ENCODE measurements at regions not wholly inside any gene's neighbourhood (a gene's known extent, or its start where the extent isn't known, plus 50 kb on each side); places are given as distances from the start of the nearest gene placed in this dataset.

DNA sequence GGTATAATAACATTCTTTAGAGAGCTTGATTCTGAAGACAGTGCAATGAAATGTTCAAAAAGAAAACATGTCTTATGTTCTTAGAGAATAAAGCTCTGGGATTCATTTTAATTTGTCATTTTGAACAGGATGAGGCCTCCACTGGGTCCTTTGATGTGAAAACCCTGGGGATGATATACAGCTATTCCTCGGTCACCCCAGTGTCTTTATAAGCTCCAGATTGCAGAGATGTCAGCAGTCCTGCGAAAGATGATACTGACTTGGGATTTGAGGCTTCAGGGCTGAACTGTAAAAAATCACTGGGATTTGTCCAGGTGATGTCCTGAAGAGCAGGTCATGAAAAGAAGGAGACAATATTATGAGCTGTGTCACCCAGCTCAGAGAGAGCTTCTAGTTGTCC, 529.7 kb upstream of the ZNF608 start:
- Histone ChIP-seq H3K4me3 (no peak overlapping the region), H3K36me3 (replicated peaks) (no peaks in the 10 kb centered on the region), H3K4me1 (peaks cover 19% of the 10 kb centered on the region), H3K27me3 (ENCODE audit: low read depth) (no peaks in the 10 kb centered on the region), H3K9me3 (no peaks in the 10 kb centered on the region)
- no peak for DNase-seq (ENCODE audit: low spot score in 2 of 2)
- in situ Hi-C loops (cut with MboI; ENCODE audit: low sequenced_read_pairs), result no loop called here

DNA sequence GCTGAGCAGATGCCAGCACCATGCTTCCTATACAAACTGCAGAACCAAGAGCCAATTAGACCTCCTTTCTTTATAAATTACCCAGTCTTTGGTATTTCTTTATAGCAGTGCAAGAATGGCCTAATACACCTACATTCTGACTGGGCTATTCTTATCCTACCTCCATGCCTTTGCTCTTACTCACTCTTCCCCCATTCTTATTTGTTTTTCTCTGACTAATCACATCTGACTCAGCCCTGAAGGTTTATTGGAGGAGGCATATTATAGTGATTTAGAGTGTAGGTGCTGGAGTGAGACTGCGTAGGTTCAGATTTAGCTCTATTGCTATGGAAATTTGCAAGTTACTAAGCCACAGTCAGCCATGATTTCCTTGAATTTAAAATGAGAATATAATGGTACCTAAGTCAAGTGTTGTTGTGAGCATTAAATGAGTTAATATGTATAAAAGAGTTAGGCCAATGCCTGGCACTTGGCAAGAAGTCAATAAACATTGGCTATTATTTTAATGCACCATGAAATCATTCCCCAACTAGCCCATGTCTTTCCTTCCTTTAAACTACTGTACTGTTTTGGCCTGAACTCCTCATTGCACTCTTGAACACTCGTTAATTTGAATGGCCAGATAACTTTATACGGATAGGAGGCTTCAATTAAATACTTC, 531.2 kb upstream of the ZNF608 start:
- H3K4me1 ChIP-seq, result peaks cover 14% of the 10 kb centered on the region
- H3K9me3 ChIP-seq, result no peaks in the 10 kb centered on the region
- H3K36me3 ChIP-seq (replicated peaks), result no peaks in the 10 kb centered on the region
- in situ Hi-C loops (cut with MboI; ENCODE audit: low sequenced_read_pairs), result no loop called here
- no peak overlapping the region for H3K4me3 ChIP-seq
- H3K27me3 ChIP-seq (ENCODE audit: low read depth), result no peaks in the 10 kb centered on the region
- no peak for DNase-seq (ENCODE audit: low spot score in 2 of 2)

DNA sequence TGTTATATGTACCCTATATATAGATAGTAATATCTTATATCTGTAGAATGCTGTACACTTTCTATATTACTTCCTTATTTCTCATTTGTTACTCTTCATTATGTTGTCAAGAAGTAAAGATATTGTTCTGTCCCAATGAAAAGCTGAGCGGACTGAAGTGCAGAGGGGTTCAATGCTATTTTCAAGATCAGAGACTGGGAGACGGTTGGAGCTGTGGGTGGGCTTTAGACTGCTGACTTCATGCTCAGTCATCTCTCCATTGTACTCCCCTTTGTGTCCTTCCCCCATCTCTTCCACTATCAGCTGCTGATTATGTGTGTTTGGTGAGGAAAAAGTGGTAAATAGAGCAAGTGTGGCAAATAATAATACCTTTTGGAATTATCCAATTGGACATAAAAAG, 532.3 kb upstream of the ZNF608 start:
- no peak for DNase-seq (ENCODE audit: low spot score in 2 of 2)
- Histone ChIP-seq H3K36me3 (replicated peaks) (no peaks in the 10 kb centered on the region), H3K4me3 (no peak overlapping the region), H3K4me1 (peaks cover 3% of the 10 kb centered on the region), H3K27me3 (ENCODE audit: low read depth) (no peaks in the 10 kb centered on the region), H3K9me3 (no peaks in the 10 kb centered on the region)
- in situ Hi-C loops (cut with MboI; ENCODE audit: low sequenced_read_pairs), result no loop called here

DNA sequence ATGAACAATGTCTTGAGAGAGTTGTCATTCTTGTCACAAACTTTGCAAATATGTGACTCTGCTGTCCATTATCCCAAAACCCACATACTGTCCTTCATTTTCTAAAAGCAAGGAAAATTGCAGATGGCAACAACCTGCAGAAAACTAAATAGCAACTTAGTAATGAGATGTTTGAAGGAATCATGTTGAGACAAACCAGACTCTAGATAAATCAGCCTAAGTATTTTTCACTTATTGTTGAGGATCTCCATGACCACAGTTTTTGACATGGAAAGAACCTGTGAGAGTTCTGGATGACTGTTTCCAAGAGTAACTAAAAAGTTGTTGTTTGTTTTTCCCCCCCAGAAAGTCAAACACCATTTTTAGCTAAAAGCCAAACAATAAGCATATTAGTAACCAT, 535.2 kb upstream of the ZNF608 start:
- H3K36me3 ChIP-seq (replicated peaks), result no peaks in the 10 kb centered on the region
- in situ Hi-C loops (cut with MboI; ENCODE audit: low sequenced_read_pairs), result no loop called here
- H3K27me3 ChIP-seq (ENCODE audit: low read depth), result no peaks in the 10 kb centered on the region
- H3K4me1 ChIP-seq, result no peaks in the 10 kb centered on the region
- H3K9me3 ChIP-seq, result no peaks in the 10 kb centered on the region
- H3K4me3 ChIP-seq, result no peak overlapping the region
- DNase-seq (ENCODE audit: low spot score in 2 of 2), result no peak

DNA sequence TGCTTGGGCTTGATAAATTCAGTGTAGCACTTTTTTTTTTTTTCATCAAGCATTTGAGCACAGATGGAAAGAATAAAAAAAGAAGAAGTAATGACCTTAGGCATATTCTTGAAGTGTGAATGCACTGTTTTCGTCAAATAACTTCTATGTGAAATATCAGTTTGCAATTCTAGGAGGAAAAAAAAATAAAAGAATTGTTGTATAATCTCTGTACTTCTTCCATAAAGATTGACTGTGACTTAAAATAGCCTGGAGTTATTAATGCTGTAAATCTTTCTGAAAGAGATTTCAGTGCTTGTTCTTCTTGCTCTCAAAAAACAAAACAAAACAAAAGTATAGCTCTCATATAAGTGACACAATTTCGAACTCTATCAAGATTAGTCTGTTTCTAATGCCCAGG, 536.9 kb upstream of the ZNF608 start:
- H3K36me3 ChIP-seq (replicated peaks), result no peaks in the 10 kb centered on the region
- no peaks in the 10 kb centered on the region for H3K4me1 ChIP-seq
- no peak overlapping the region for H3K4me3 ChIP-seq
- DNase-seq (ENCODE audit: low spot score in 2 of 2), result no peak
- H3K27me3 ChIP-seq (ENCODE audit: low read depth), result no peaks in the 10 kb centered on the region
- in situ Hi-C loops (cut with MboI; ENCODE audit: low sequenced_read_pairs), result no loop called here
- H3K9me3 ChIP-seq, result no peaks in the 10 kb centered on the region

DNA sequence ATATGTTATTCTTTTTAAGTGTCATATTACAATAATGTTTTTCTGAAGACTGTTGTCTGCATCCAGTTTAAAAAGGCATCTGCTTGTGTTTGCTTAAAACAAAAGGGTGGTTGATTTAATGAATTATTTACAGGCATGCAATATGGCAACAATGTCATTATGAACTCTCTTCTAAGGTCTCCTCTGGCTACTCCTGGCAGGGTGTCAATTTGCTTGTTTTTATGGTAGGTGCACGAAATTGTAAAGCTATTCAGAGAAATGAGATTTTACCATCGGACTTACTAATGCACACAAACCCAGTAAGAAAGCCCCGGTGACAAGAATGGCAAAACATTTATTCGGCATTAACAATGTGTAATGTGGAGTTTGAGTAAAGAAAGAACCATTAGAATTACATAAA, 539.8 kb upstream of the ZNF608 start:
- H3K9me3 ChIP-seq, result no peaks in the 10 kb centered on the region
- no peaks in the 10 kb centered on the region for H3K4me1 ChIP-seq
- no peak for DNase-seq (ENCODE audit: low spot score in 2 of 2)
- H3K4me3 ChIP-seq, result no peak overlapping the region
- in situ Hi-C loops (cut with MboI; ENCODE audit: low sequenced_read_pairs), result no loop called here
- H3K27me3 ChIP-seq (ENCODE audit: low read depth), result no peaks in the 10 kb centered on the region
- no peaks in the 10 kb centered on the region for H3K36me3 ChIP-seq (replicated peaks)

DNA sequence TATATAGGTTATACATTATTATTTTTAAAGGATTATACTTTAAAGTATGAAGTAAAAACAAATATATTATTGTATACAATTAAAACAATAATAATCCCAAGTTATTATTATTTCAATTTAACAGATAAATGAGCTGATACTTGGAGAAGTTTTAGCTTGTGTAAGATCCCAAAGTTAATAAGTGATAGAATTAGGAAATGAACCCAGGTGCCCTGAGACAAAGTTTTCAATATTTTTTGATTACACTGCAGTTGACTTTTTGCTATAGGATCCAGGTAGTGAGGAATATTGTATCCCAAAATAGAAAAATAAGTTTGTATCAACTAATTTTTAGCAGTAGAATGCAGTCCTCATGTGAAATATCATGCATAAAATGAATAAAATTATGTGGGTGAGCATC, 543.2 kb upstream of the ZNF608 start:
- Histone ChIP-seq H3K36me3 (replicated peaks) (no peaks in the 10 kb centered on the region), H3K27me3 (ENCODE audit: low read depth) (no peaks in the 10 kb centered on the region), H3K9me3 (no peaks in the 10 kb centered on the region), H3K4me1 (peaks cover 5% of the 10 kb centered on the region), H3K4me3 (no peak overlapping the region)
- in situ Hi-C loops (cut with MboI; ENCODE audit: low sequenced_read_pairs), result no loop called here
- DNase-seq (ENCODE audit: low spot score in 2 of 2), result no peak

DNA sequence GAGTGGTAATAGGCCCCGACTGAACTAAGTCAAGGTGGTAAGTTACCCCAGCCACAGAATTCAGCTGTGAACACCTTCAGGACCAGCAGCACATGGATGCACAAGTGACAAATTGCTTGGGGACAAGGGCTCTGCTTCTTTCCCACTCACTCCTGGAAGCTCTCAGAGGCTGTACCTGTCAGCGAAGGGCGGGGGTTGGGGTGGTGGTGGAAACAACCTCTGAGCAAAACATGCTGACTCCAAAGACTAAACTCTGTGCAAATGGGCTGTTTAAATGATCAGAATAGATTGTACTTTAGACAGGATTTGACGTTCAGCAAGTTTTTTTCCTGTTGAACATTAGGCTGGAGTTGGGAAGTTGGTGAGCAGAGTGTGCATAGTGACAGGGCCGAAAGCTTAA, 544.5 kb upstream of the ZNF608 start:
- Histone ChIP-seq H3K4me1 (peaks cover 5% of the 10 kb centered on the region), H3K9me3 (no peaks in the 10 kb centered on the region), H3K4me3 (no peak overlapping the region), H3K36me3 (replicated peaks) (no peaks in the 10 kb centered on the region), H3K27me3 (ENCODE audit: low read depth) (no peaks in the 10 kb centered on the region)
- in situ Hi-C loops (cut with MboI; ENCODE audit: low sequenced_read_pairs), result no loop called here
- DNase-seq (ENCODE audit: low spot score in 2 of 2), result no peak

DNA sequence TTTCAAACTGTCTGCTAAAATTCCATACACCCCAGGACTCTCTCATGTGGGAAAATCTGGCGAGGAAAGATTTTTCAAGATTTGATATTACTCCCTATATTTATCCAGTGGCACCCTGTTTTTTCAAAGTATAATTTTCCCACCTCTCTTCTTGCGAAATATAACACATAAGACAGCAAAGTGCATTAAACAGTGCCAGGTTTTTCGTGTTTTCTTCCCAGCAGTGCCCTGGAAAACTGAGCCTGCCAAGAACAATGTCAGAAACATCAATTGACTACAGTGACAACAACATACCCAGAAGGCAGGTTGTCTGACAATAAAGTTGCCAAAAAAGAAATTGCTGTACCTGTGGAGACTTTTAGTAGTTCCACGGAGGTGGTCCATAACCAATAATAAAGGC, 545.0 kb upstream of the ZNF608 start:
- Histone ChIP-seq H3K9me3 (no peaks in the 10 kb centered on the region), H3K27me3 (ENCODE audit: low read depth) (no peaks in the 10 kb centered on the region), H3K4me3 (no peak overlapping the region), H3K4me1 (peaks cover 5% of the 10 kb centered on the region), H3K36me3 (replicated peaks) (no peaks in the 10 kb centered on the region)
- in situ Hi-C loops (cut with MboI; ENCODE audit: low sequenced_read_pairs), result no loop called here
- DNase-seq (ENCODE audit: low spot score in 2 of 2), result no peak

DNA sequence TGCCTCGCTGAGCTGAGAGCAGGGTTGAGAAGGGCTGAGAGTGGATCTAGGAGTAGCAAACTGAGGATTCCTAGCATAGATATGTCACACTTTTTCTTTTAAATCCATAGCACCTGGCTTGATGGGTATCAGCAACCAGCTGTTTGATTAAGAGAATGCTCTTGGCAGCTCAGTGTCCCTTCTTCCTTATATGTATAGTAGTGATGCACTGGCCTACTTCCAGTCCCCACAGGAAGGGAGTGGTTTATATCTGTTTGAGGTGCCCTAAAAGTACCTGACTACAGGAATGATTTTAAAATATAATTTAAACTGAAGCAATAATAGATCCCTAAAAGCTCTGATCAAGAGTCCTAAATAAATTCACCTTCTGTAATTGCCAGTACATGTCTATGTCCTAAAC, 546.8 kb upstream of the ZNF608 start:
- no peaks in the 10 kb centered on the region for H3K36me3 ChIP-seq (replicated peaks)
- H3K4me1 ChIP-seq, result peaks cover 9% of the 10 kb centered on the region
- H3K27me3 ChIP-seq (ENCODE audit: low read depth), result no peaks in the 10 kb centered on the region
- H3K9me3 ChIP-seq, result no peaks in the 10 kb centered on the region
- no peak overlapping the region for H3K4me3 ChIP-seq
- no peak for DNase-seq (ENCODE audit: low spot score in 2 of 2)
- in situ Hi-C loops (cut with MboI; ENCODE audit: low sequenced_read_pairs), result no loop called here

DNA sequence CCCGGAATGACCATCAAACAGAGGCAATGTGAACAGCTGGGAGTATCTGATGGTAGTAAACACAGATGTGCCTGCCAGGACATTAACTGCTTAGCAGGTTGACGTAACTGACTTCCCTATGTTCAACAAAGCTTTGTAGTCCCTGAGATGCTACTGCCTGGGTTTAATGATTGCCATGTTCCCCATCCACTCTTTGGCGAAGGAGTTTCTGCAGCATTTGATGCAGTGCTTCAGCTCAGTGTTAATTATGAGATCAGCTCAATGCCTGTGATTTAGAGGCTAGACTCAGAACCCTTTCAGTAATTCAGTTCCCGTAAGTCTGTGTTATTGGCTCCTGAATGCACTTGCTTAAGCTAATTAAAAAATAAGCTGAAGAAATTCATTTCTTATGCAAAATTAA, 547.3 kb upstream of the ZNF608 start:
- Histone ChIP-seq H3K9me3 (no peaks in the 10 kb centered on the region), H3K36me3 (replicated peaks) (no peaks in the 10 kb centered on the region), H3K27me3 (ENCODE audit: low read depth) (no peaks in the 10 kb centered on the region), H3K4me3 (no peak overlapping the region), H3K4me1 (peaks cover 14% of the 10 kb centered on the region)
- in situ Hi-C loops (cut with MboI; ENCODE audit: low sequenced_read_pairs), result no loop called here
- no peak for DNase-seq (ENCODE audit: low spot score in 2 of 2)

DNA sequence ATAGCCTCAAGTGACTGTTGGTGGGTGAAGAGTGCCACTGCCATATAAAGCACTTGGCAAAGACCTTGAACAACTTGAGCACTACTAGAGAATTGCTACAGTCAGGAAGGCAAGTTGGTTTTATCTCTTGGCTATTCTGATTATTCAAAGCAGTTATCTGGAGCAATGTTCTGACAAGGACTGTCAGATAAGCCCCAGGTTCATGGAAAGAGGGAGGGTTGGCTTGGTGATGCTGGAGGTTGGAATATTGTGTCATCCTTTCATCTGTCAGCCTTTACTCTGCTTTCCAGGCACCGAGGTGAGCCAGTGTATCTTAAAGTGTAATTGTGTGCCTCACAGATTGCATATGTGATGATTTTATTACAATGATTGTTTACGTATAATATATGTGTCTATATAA, 548.4 kb upstream of the ZNF608 start:
- Histone ChIP-seq H3K4me1 (peaks cover 25% of the 10 kb centered on the region), H3K9me3 (no peaks in the 10 kb centered on the region), H3K4me3 (no peak overlapping the region), H3K36me3 (replicated peaks) (no peaks in the 10 kb centered on the region), H3K27me3 (ENCODE audit: low read depth) (no peaks in the 10 kb centered on the region)
- DNase-seq (ENCODE audit: low spot score in 2 of 2), result no peak
- in situ Hi-C loops (cut with MboI; ENCODE audit: low sequenced_read_pairs), result no loop called here

DNA sequence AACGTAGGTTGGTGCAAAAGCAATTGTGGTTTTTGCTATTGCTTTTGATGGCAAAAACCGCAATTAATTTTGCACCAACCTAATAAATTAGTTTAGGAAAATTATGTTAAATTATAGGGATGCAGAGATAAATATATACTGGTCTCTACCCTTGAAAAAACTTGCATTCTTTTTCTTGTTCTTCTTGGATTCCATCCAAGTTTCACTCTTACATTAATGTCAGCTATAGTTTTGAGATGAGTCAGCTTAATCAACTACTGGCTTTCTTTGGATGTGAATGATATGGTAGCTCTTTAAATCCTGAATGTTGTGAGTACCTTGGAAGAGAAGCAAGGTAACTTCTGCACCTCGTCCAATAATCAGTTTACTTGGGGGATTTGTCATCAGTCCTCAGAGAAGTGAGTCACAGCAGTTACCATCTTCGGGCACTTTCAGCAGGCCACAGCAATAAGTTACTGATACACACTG, 549.0 kb upstream of the ZNF608 start:
- no peak for DNase-seq (ENCODE audit: low spot score in 2 of 2)
- Histone ChIP-seq H3K4me1 (peaks cover 30% of the 10 kb centered on the region), H3K27me3 (ENCODE audit: low read depth) (no peaks in the 10 kb centered on the region), H3K9me3 (no peaks in the 10 kb centered on the region), H3K4me3 (no peak overlapping the region), H3K36me3 (replicated peaks) (no peaks in the 10 kb centered on the region)
- in situ Hi-C loops (cut with MboI; ENCODE audit: low sequenced_read_pairs), result no loop called here

DNA sequence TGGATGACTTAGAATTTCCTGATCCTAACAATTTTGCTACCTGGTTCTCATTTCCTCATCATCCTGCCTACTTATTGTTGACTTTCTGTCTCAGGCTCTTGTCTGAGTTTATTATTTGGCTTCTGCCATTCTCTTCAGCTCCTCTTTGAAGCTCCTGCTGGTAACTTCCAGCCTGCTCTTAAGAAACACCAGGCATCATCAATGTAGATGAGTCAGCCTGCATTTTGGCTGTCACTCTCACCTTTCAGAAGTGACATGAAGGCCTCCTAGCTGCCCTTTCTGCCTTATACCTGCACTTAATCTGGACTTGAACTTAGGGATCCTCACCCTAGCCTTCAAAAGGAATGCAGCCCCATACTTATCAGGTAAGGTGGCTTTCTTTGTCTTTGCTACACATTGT, 551.8 kb upstream of the ZNF608 start:
- H3K27me3 ChIP-seq (ENCODE audit: low read depth), result no peaks in the 10 kb centered on the region
- peaks cover 45% of the 10 kb centered on the region for H3K4me1 ChIP-seq
- in situ Hi-C loops (cut with MboI; ENCODE audit: low sequenced_read_pairs), result no loop called here
- H3K36me3 ChIP-seq (replicated peaks), result no peaks in the 10 kb centered on the region
- H3K4me3 ChIP-seq, result no peak overlapping the region
- no peaks in the 10 kb centered on the region for H3K9me3 ChIP-seq
- DNase-seq (ENCODE audit: low spot score in 2 of 2), result no peak

DNA sequence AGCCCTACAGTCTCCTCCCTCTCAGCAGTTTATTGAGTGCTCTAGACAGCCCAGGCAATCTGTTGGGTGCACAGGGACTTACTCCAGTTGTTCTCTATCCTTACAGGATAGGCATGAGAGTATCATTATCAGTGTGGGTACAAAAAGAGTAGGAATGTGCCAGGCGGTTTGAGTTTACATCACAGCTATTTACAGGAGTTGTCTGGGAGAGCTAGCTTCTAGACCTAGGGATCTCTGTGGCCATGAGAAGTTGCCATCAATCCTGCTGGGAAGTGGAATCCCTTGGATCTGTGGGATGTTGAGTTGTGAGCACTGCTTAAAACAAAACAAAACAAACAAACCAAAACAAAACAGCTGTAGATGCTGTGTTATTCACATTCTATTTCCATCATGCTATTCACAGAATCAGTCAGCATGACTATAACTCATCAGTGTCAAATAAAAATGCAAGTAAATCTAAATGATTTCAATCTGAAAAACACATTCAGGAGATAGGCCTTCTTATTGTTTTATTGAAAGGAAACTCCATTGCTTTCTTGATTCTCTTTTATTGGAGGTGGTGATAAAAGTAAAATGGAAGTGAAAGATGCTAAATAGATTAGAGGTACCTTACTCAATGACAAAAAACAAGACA, 552.4 kb upstream of the ZNF608 start:
- Histone ChIP-seq H3K36me3 (replicated peaks) (no peaks in the 10 kb centered on the region), H3K4me1 (peaks cover 44% of the 10 kb centered on the region), H3K27me3 (ENCODE audit: low read depth) (no peaks in the 10 kb centered on the region), H3K4me3 (no peak overlapping the region), H3K9me3 (no peaks in the 10 kb centered on the region)
- DNase-seq (ENCODE audit: low spot score in 2 of 2), result peak; percentile 37 to 70
- in situ Hi-C loops (cut with MboI; ENCODE audit: low sequenced_read_pairs), result no loop called here

All from HAP-1 (cell line).